CD4-positive, alpha-beta T cell (primary cell): ENCODE measurements at regions not wholly inside any gene's neighbourhood (a gene's known extent, or its start where the extent isn't known, plus 50 kb on each side); places are given as distances from the start of the nearest gene placed in this dataset.

Experiments
- ATAC-seq: fragments of 200-7000 bp; cut with Tn5 transposase; one replicate; pipeline ENCODE4 v1.10.0; 2022; ENCODE audit warnings: mild to moderate bottlenecking; ENCODE audit not compliant: poor library complexity
- CTCF ChIA-PET: fragments of 350-600 bp; sonication (Branson Sonifier 250); formaldehyde crosslinking; loops from one replicate; lab custom pipeline; 2021; ENCODE audit warnings: antibody characterized with exemption, inconsistent platforms; lab: Charles Lee
- POLR2A ChIA-PET: fragments of 350-600 bp; sonication (Branson Sonifier 250); formaldehyde crosslinking; loops from one replicate; lab custom pipeline; 2021; ENCODE audit warnings: antibody characterized with exemption, inconsistent platforms; lab: Charles Lee
- DNase-seq, 14 experiments: peaks; one replicate each; pipeline ENCODE4 v3.0.0-alpha.2; 2013 to 2020; ENCODE audit warnings: mixed read lengths in 2 of 14
- H3K27ac ChIP-seq, 2 donors: one replicate each; pipeline versions ENCODE4 v1.5.1 to v1.7.0; 2013; ENCODE audit warnings: low read length in 2 of 2, low read depth in 1 of 2, mild to moderate bottlenecking in 1 of 2
- H3K27me3 ChIP-seq, 2 experiments: 1 replicate in 1 of 2; 2 replicates in 1 of 2; pipeline versions ENCODE4 v1.6.1 to v1.7.0; 2013; ENCODE audit warnings: low read length in 2 of 2, control low read depth in 1 of 2, mild to moderate bottlenecking in 1 of 2, moderate library complexity in 1 of 2; ENCODE audit not compliant: insufficient read depth in 2 of 2, control insufficient read depth in 1 of 2
- H3K36me3 ChIP-seq: one replicate; pipeline ENCODE4 v1.6.1; 2013; ENCODE audit warnings: low read length, control low read depth; ENCODE audit not compliant: insufficient read depth
- H3K4me1 ChIP-seq: one replicate; pipeline ENCODE4 v1.6.1; 2013; ENCODE audit warnings: low read length, control low read depth; ENCODE audit not compliant: insufficient read depth
- H3K4me3 ChIP-seq: one replicate; pipeline ENCODE4 v1.5.1; 2013; ENCODE audit warnings: mild to moderate bottlenecking, low read length, moderate library complexity
- H3K9me3 ChIP-seq, 2 experiments: 1 replicate in 1 of 2; 2 replicates in 1 of 2; pipeline versions ENCODE4 v1.6.1 to v1.7.0; 2013; ENCODE audit warnings: low read length in 2 of 2, mild to moderate bottlenecking in 2 of 2, control low read depth in 1 of 2, moderate library complexity in 1 of 2; ENCODE audit not compliant: control insufficient read depth in 1 of 2, insufficient read depth in 1 of 2
- H3K27ac Mint-ChIP-seq: one replicate; pipeline ENCODE4 v1.8.0; 2020; ENCODE audit warnings: mixed read lengths
- H3K27me3 Mint-ChIP-seq: one replicate; pipeline ENCODE4 v1.8.0; 2021; ENCODE audit warnings: mixed read lengths
- H3K36me3 Mint-ChIP-seq: one replicate; pipeline ENCODE4 v1.8.0; 2021; ENCODE audit warnings: low read depth, mixed read lengths
- H3K4me1 Mint-ChIP-seq: one replicate; pipeline ENCODE4 v1.8.0; 2021; ENCODE audit warnings: low read depth, mixed read lengths
- H3K4me3 Mint-ChIP-seq: one replicate; pipeline ENCODE4 v1.8.0; 2020; ENCODE audit warnings: mild to moderate bottlenecking, mixed read lengths
- H3K9me3 Mint-ChIP-seq: one replicate; pipeline ENCODE4 v1.8.0; 2020; ENCODE audit warnings: mixed read lengths
- CTCF ChIP-seq: fragments of 200-600 bp; IDR thresholded peaks from one replicate; pipeline ENCODE4 v1.8.0; 2022; ENCODE audit warnings: antibody characterized with exemption, mild to moderate bottlenecking
- intact Hi-C, 2 experiments: fragments of 100-400 bp; cut with DNase I in 1 of 2; cut with micrococcal nuclease in 1 of 2; formaldehyde crosslinking; loops; one replicate each; pipeline versions ENCODE4 v1.15.1 to v1.9.0; 2023 to 2025; cut with DNase I, micrococcal nuclease

DNA sequence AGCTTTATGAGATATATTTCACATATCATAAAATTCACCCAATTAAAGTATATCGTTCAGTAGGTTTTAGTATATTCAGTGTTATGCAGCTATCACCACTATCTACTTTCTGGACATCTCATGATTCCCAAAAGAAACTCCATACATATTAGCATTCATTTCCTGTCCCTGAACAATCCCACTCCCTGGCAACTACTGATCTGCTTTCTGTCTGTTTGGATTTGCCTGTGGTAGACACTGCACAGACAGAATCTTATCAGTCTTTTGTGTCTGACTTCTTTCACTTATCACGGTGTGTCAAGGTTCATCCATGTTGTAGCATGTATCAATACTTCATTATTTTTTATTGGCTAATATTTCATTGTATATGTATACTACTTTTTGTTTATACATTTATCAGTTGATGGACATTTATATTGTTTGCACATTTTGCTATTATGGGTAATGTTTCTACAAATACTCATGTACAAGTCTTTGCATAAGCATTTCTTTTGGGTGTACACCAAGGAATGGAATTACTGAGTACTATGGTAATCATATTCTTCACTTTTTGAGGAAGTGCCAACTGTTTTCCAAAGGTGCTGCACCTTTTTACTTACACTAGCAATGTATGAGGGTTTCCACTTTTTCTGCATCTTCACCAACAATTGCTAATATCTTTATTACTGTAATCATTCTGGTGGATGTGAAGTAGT is 373.9 kb downstream of the AASDHPPT start:
- H3K27me3 ChIP-seq = no peaks in the 10 kb centered on the region
- ChIA-PET CTCF (no interaction called here), POLR2A (no interaction called here)
- H3K36me3 ChIP-seq = no peaks in the 10 kb centered on the region
- H3K9me3 ChIP-seq = no peaks in the 10 kb centered on the region
- intact Hi-C loops = no loop called here
- DNase-seq (no peak), ATAC-seq (no peak)
- H3K9me3 Mint-ChIP-seq = peaks cover 9% of the 10 kb centered on the region
- H3K27ac Mint-ChIP-seq = no peak overlapping the region
- H3K27me3 Mint-ChIP-seq = no peaks in the 10 kb centered on the region
- H3K4me1 ChIP-seq = no peaks in the 10 kb centered on the region
- no peak overlapping the region for H3K4me3 Mint-ChIP-seq
- TF ChIP-seq CTCF = no peak
- H3K4me3 ChIP-seq = no peak overlapping the region
- H3K36me3 Mint-ChIP-seq = no peaks in the 10 kb centered on the region
- no peaks in the 10 kb centered on the region for H3K4me1 Mint-ChIP-seq
- H3K27ac ChIP-seq = no peak overlapping the region

DNA sequence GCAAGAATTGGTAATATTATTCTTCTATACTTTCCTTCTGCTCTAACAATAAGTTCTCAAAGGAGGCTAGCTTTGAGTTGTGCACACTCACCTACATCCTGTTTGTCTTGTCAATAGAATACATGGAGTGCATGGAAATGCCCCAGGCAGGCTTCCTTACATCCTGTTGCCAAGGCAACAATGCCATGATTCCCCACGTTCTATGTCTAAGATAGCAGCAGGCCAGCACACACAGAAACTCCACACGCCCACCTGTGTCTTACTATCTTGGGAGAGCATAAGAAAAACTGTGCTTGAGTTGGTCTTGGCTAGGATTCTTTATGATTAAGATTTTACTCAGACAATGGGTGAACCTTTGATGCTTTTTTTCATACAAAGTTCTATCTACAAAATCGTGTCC is 379.2 kb downstream of the AASDHPPT start:
- no peaks in the 10 kb centered on the region for H3K36me3 Mint-ChIP-seq
- H3K9me3 ChIP-seq = no peaks in the 10 kb centered on the region
- intact Hi-C loops = no loop called here
- no peak overlapping the region for H3K27ac ChIP-seq
- ATAC-seq (no peak), DNase-seq (no peak)
- no peaks in the 10 kb centered on the region for H3K4me1 ChIP-seq
- H3K4me3 ChIP-seq = no peak overlapping the region
- H3K27ac Mint-ChIP-seq = no peak overlapping the region
- H3K9me3 Mint-ChIP-seq = peaks cover 9% of the 10 kb centered on the region
- no peak overlapping the region for H3K4me3 Mint-ChIP-seq
- H3K27me3 ChIP-seq = no peaks in the 10 kb centered on the region
- H3K36me3 ChIP-seq = no peaks in the 10 kb centered on the region
- no peaks in the 10 kb centered on the region for H3K27me3 Mint-ChIP-seq
- no peaks in the 10 kb centered on the region for H3K4me1 Mint-ChIP-seq
- ChIA-PET CTCF (no interaction called here), POLR2A (no interaction called here)
- no peak for TF ChIP-seq CTCF

- CTCF ChIA-PET = interaction anchor here (0.6 kb wide), 1 partner anchor 1708 kb away, joined by 3 read pairs; no protein-coding TSS in a partner anchor
- Histone ChIP-seq H3K9me3 (no peaks in the 10 kb centered on the region), H3K36me3 (no peaks in the 10 kb centered on the region)
These were observed 380.3 kb downstream of the AASDHPPT start for GRCh38 chr11:106457727-106458126.

More at GRCh38 chr11:106457727-106458126, 380.3 kb downstream of the AASDHPPT start:
- Mint-ChIP-seq H3K27me3 (no peaks in the 10 kb centered on the region), H3K27ac (no peak overlapping the region), H3K36me3 (no peaks in the 10 kb centered on the region), H3K4me3 (no peak overlapping the region), H3K9me3 (peaks cover 9% of the 10 kb centered on the region), H3K4me1 (no peaks in the 10 kb centered on the region)
- intact Hi-C loops = no loop called here
- DNase-seq (no peak), ATAC-seq (no peak)
- POLR2A ChIA-PET = no interaction called here
- no peak for TF ChIP-seq CTCF
- H3K27ac ChIP-seq = no peak overlapping the region
- H3K4me3 ChIP-seq = no peak overlapping the region
- no peaks in the 10 kb centered on the region for H3K4me1 ChIP-seq
- H3K27me3 ChIP-seq = no peaks in the 10 kb centered on the region
